Fibroblast of mammary gland (primary cell): ENCODE measurements at regions not wholly inside any gene's neighbourhood (a gene's known extent, or its start where the extent isn't known, plus 50 kb on each side); places are given as distances from the start of the nearest gene placed in this dataset.
"Not testable (repeated sequence)": the region's sequence is repeated elsewhere in the genome, so short reads cannot be mapped to it uniquely, and the experiment has no call there.

Experiments
- DNase-seq: peaks from one replicate; pipeline ENCODE4 v3.0.0-alpha.2; 2010; ENCODE audit warnings: low read depth
- H3K4me3 ChIP-seq: 2 replicates; pipeline ENCODE4 v1.5.1; 2011; ENCODE audit warnings: low read depth, mild to moderate bottlenecking, low read length, moderate library complexity; ENCODE audit not compliant: control insufficient read depth
- CTCF ChIP-seq: conservative IDR thresholded peaks from 2 replicates; pipeline ENCODE4 v1.5.1; 2011; ENCODE audit warnings: low read depth, low read length, inconsistent platforms; ENCODE audit not compliant: control insufficient read depth, insufficient read depth

- TF ChIP-seq CTCF = no peak
- no peak for DNase-seq
- H3K4me3 ChIP-seq = no peak overlapping the region
Measured at GRCh38 chr3:102002056-102002455, 152.7 kb downstream of the NFKBIZ start.

DNA sequence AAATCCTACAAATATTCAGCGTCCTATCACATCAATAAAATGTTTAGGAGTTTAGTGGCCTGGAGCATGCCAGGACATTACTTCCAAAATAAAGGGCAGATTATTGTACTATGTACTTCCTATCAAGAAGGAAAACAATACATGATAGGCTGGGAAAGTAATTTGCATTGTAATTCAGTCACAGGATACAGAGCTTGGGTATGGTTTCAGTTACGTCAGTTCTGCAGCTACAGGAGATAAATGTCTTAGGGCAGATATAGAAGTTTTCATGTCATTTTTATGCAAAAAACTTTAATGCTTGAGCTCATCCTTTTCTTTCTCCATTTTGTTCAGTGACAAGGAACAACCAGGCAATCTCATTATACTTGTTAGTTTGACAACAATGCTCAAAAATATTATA, 155.2 kb downstream of the NFKBIZ start:
- no peak overlapping the region for H3K4me3 ChIP-seq
- TF ChIP-seq CTCF = no peak
- DNase-seq = no peak

DNA sequence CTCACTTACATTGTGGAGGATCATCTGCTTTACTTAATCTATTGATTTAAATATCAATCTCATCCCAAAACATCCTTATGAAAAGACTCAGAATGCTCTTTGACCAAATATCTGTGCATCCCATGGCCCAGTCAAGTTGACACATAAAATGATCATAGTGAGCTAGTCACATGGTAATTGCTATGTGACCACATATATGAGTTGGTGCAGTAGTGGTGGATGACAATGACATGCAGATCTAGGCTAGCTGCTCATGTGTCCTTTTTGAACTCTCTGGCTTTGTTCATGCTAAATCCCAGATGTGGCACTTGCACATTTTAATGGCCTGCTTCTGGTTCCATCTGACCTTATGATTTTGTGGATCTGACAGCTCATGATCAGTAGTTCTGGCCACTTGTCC, 156.2 kb downstream of the NFKBIZ start:
- no peak for DNase-seq
- no peak for TF ChIP-seq CTCF
- no peak overlapping the region for H3K4me3 ChIP-seq

- H3K4me3 ChIP-seq = no peak overlapping the region
- no peak for TF ChIP-seq CTCF
- peak; percentile 95 for DNase-seq
Measured at GRCh38 chr3:102006812-102007485, 157.6 kb downstream of the NFKBIZ start.

- not testable (repeated sequence) for H3K4me3 ChIP-seq, DNase-seq
Measured at GRCh38 chr3:102008436-102008835, 159.1 kb downstream of the NFKBIZ start.

GRCh38 chr3:102016417-102016816, 167.1 kb downstream of the NFKBIZ start:
- TF ChIP-seq CTCF = no peak
- H3K4me3 ChIP-seq = no peak overlapping the region
- DNase-seq = no peak

DNA sequence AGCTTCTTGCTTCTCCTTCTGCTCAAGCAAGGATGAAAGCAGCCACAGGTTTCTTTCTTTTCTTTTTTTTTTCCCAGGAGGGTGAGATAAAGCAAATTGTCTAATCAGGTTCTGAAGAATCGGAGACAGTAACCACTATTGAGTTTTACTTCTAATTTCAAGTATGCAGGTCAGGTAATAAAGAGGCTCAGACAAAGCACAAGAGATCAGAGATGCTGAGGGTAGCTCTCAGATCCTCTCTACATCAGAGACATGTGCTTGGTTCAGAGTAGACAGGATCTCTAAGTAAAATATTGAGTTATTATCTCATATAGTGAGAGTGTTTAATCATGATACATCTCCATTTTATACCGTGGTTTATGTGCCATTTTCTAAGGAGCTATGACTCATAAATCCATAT, 168.5 kb downstream of the NFKBIZ start:
- H3K4me3 ChIP-seq = no peak overlapping the region
- no peak for TF ChIP-seq CTCF
- DNase-seq = no peak

DNA sequence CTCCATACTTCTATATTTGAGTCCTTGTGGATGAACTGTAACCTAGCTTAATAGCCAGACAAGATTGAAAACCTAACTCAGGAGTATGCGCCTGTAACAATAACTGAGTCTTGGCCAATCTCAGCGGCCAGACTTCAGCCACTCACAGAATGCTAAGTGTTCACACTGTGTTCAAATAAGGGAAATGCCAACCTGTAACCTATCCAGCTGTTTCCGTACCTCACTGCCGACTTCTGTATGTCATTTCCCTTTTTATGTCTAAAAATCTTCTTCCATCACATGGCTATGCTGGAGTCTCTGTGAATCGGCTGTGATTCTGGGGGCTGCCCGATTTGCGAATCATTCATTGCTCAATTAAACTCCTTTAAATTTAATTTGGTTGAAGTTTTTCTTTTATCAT, 169.2 kb downstream of the NFKBIZ start:
- no peak for DNase-seq

More for the DNA sequence above, 169.2 kb downstream of the NFKBIZ start:
- TF ChIP-seq CTCF = no peak
- H3K4me3 ChIP-seq = no peak overlapping the region
